Neural cell (in vitro differentiated cells): ENCODE measurements at regions not wholly inside any gene's neighbourhood (a gene's known extent, or its start where the extent isn't known, plus 50 kb on each side); places are given as distances from the start of the nearest gene placed in this dataset.

Source experiments
- CTCF ChIP-seq: fragments of 450-650 bp; IDR thresholded peaks from 2 replicates; pipeline ENCODE4 v1.5.1; 2014; ENCODE audit warnings: antibody characterized with exemption, mild to moderate bottlenecking, moderate library complexity; ENCODE audit not compliant: poor library complexity, severe bottlenecking
- EZH2 ChIP-seq: fragments of 200-600, 300-800 bp; shearing (Covaris generic), sonication (generic); IDR thresholded peaks from 2 replicates; pipeline ENCODE4 v1.6.1; 2014; ENCODE audit warnings: antibody characterized with exemption, low read length, borderline replicate concordance, mild to moderate bottlenecking; ENCODE audit not compliant: insufficient read depth, poor library complexity, severe bottlenecking
- POLR2AphosphoS5 ChIP-seq: IDR thresholded peaks from 2 replicates; pipeline ENCODE4 v1.6.1; 2012

GRCh38 chr2:129178356-129178755 is 801.1 kb upstream of the RAB6C start:
- TF ChIP-seq POLR2AphosphoS5 (no peak), CTCF (no peak), EZH2 (no peak)
